GM12891 (cell line): ENCODE measurements at regions not wholly inside any gene's neighbourhood (a gene's known extent, or its start where the extent isn't known, plus 50 kb on each side); places are given as distances from the start of the nearest gene placed in this dataset.

Experiments used
- PAX5 ChIP-seq: IDR thresholded peaks from 2 replicates; pipeline ENCODE4 v1.6.1; 2011; ENCODE audit warnings: low read length, moderate library complexity, mild to moderate bottlenecking; ENCODE audit not compliant: insufficient read depth, severe bottlenecking
- POLR2A ChIP-seq: IDR thresholded peaks from 2 replicates; pipeline ENCODE4 v1.6.1; 2011; ENCODE audit warnings: low read depth, low read length, control low read depth
- POLR2AphosphoS5 ChIP-seq: IDR thresholded peaks from 2 replicates; pipeline ENCODE4 v1.6.1; 2011; ENCODE audit warnings: low read depth, low read length, control low read depth
- POU2F2 ChIP-seq: IDR thresholded peaks from 2 replicates; pipeline ENCODE4 v1.6.1; 2011; ENCODE audit warnings: low read depth, mild to moderate bottlenecking, control low read depth, low read length, moderate library complexity
- SPI1 ChIP-seq: IDR thresholded peaks from 2 replicates; pipeline ENCODE4 v1.6.1; 2011; ENCODE audit warnings: low read depth, low read length, control low read depth
- TAF1 ChIP-seq: IDR thresholded peaks from 2 replicates; pipeline ENCODE4 v1.6.1; 2011; ENCODE audit warnings: low read depth, low read length, control low read depth

DNA sequence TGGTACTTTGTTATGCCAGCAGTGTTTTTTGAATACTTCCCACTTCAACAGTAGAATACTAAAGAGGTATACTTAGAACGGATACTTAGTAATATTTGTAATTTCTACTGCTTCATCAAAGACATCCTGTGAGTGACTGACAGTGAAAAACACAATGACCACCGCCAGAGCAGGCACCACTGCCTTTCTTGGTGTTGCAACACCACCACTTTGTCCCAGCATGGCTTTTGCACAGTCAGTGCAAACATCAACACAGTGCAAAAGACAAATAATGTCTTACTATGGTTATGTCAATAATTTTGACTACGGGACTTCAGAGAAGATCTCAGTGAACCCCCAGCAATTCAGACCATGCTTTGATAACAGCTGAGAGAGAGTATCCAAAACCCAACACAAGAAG, 220.5 kb downstream of the RBM26 start:
- TF ChIP-seq POLR2AphosphoS5 (no peak), SPI1 (no peak), POLR2A (no peak), TAF1 (no peak), POU2F2 (no peak), PAX5 (no peak)
